Hematopoietic multipotent progenitor cell treated with erythropoietin and hydrocortisone succinate and interleukin-3 and kit ligand, for 8 days (in vitro differentiated cells): ENCODE measurements at regions not wholly inside any gene's neighbourhood (a gene's known extent, or its start where the extent isn't known, plus 50 kb on each side); places are given as distances from the start of the nearest gene placed in this dataset.
A peak's percentile ranks its signal among the peaks of the same experiment; 100 is the strongest.

Source experiments
- DNase-seq: peaks from one replicate; pipeline ENCODE4 v3.0.0-alpha.2; 2015

DNA sequence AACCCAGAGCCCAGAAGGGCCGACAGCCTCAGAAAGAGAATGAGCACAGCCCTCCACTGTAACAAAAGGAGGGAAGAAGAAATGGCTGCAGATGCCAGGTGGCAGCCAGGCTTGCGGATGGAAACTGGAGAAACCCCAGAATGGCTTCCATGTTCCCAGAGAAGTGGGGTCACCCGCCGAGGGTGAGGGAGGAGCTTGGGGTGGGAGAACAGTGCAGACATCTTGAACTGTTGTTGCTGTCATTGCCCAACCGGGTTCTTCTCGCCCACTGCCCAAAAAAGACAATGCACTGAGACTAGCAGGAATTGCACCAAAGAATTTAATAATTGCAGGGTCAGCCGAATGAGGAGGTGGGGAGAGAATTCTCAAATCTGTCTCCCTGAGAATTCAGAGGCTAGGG, 223.2 kb upstream of the RAB6C start:
- DNase-seq = no peak

GRCh38 chr2:129757366-129757914, 222.0 kb upstream of the RAB6C start:
- no peak for DNase-seq

DNA sequence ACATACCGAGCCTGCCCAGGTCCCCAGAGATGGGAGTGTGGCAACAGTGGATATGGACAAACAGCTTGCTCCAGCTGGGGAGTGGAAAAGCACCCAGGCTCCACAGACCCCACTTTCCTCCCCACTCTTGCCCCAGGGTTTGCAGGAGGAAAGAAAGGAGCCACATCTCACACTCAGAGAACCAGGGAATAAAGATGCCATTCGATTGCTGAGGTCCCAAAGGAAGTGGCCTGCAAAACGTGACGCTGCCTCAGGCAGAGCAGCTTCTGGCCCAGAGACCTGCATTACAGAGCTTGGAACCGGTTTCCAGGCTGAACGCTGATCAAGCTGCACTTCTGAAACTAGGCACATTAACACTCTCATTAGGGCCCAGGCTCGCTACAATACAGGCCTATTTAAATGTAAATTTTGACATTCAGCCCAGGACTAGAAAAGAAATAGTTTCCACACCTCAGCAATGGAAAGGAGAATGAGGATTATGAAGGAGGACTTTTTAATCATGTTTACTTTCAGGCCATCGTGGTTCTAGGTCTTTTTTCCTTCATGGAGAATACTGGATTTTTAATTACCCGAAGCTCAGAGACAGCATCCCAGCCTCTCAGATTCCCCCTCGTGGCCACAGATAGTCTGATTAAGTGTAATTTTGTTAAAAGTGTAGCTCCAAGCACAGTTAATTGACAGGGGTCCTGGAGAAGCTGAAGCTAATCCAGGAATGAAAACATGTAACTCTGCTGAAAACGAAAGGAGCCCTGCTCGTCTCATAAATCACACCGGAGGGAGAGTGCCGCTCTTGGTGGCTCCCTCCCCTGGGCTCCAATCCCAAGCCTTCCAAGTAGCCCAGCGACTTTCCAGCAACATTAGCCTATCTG, 221.3 kb upstream of the RAB6C start:
- DNase-seq = no peak

- DNase-seq = no peak
Measured at GRCh38 chr2:129758784-129759471, 220.5 kb upstream of the RAB6C start.

GRCh38 chr2:129759472-129760010, 219.9 kb upstream of the RAB6C start:
- DNase-seq = no peak

GRCh38 chr2:129760669-129761068, 218.8 kb upstream of the RAB6C start:
- no peak for DNase-seq

- DNase-seq = no peak
Measured at GRCh38 chr2:129761569-129762021, 217.9 kb upstream of the RAB6C start.

GRCh38 chr2:129762386-129763189, 216.9 kb upstream of the RAB6C start:
- DNase-seq = no peak

DNA sequence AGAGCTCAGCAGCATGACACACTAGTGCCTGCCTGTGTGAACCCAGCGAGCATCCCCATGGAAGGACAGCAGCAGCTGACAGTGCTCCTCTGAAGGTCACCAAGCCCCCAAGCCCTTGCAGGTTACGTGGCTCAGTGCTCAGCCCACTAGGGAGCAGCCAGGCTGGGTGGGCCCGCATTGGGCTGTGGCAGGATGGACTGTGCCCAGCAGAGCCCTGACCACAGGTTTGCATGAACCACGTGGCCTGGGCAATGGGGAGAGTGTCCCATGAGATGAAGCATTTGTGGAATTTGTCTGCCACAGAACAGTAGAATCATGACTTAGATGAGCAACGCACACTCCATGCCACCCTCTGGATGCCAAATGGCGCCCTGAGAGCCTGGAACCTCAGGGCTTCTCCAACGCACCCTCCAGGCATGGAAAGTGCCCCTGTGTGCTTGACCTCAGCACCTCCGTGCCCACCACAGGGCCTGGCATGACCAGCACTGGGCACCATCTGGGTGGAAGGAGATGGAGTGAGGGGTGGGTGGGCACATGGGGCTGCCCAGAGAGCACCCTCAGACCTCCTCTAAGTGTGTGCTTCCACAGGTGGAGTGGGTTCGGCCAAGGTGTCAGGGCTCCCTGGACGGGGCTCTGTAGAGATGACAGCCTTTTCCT, 216.1 kb upstream of the RAB6C start:
- no peak for DNase-seq

DNA sequence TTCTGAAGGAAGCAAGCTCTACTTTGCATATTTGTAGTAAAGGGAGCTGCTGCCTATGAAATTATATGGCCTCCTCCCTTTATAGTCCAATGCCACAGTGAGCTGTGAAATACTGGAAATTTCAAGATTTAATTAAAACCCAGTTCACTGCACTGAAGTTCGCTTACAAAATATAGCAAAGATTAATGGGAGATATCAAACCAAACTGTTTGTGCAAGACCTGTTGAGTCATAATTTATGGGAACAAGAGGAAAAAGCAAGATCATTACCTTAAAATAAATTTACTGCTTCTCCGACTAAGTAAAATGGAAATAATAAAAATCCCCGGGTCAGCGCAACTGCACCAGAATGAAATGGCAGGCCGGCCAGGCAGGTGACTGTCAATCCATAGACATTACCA, 215.5 kb upstream of the RAB6C start:
- DNase-seq = no peak

- DNase-seq = peak; percentile 11
Measured at GRCh38 chr2:129764376-129765325, 214.8 kb upstream of the RAB6C start.

DNA sequence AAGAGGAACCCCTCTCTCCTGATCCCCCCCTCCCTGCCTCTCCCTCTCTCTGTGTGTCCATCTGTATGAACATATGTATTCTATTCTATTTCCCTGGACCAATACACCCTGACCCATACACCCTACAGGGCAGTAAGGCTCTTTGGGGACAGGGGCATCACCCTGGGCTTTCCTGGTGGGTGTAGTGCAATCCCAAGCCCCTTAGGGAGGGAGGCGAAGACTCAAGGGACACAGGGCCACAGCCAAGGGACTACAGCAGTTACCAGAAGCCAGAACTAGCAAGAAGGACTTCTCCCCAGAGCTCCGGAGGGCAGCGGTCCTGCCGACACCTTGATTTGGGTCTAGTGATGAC, 214.2 kb upstream of the RAB6C start:
- no peak for DNase-seq

- DNase-seq = no peak
Measured at GRCh38 chr2:129765678-129766351, 213.7 kb upstream of the RAB6C start.

DNA sequence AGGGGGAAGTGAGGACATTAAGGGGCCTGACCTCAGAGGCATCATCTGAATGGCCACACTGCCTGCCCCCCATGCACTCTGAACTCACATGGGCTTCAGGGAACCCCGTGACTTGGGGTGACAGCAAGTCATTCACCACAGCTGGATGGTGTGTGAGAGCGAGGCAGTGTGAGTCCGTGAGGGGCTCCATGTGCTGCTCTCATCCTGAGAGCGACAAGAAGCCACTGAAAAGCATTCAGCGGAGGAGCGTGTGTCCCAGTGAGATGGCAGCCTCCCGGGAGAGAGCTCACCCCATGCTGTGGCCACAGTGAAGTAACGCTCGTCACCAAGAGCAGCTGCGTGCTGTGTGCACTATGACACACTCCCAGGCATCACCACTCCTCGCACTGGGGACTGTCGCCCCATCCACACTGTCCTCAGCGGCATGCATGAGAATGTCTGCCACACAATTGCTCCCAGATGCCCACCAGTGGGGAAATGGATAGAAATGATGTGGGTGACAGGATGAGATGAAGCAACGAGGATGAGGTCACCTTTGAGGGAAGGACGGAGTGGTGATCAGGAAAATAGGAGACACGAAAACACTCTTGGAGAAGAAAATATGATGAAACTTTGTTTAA, 213.0 kb upstream of the RAB6C start:
- no peak for DNase-seq

DNA sequence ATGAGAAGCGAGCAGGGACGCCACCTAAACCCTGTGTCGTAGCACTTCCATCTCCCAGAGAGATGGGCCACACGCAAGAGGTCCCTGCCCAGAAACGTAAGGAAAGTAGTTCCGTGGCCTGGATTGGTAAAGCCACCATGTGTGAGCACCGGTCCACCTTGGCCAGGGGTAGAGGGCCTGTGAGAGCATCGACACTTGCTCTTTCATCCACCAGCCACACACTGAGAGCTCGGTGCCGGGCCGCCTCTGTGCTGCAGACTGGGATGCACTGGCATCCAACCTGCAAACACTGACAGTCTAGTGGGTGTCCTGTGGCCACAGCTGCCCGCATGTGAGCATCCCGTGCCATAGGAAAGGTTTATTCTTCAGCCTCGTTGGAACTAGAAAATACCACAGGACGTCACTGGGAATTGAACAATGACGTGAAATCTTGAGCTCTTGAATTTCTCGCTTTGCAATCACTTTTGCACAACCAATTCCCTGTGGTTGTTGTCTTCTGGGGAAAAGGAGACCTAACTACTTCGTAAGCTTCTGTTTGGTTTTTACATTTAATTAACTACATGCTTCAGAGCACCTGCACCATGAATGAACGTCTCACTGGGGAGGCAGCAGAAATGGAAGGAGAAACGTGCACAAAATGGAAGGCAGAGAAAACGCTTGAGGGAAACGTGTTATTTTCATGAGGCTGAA, 212.0 kb upstream of the RAB6C start:
- no peak for DNase-seq

- DNase-seq = no peak
Measured at GRCh38 chr2:129768036-129768386, 211.5 kb upstream of the RAB6C start.

GRCh38 chr2:129768485-129769184, 210.8 kb upstream of the RAB6C start:
- no peak for DNase-seq

DNA sequence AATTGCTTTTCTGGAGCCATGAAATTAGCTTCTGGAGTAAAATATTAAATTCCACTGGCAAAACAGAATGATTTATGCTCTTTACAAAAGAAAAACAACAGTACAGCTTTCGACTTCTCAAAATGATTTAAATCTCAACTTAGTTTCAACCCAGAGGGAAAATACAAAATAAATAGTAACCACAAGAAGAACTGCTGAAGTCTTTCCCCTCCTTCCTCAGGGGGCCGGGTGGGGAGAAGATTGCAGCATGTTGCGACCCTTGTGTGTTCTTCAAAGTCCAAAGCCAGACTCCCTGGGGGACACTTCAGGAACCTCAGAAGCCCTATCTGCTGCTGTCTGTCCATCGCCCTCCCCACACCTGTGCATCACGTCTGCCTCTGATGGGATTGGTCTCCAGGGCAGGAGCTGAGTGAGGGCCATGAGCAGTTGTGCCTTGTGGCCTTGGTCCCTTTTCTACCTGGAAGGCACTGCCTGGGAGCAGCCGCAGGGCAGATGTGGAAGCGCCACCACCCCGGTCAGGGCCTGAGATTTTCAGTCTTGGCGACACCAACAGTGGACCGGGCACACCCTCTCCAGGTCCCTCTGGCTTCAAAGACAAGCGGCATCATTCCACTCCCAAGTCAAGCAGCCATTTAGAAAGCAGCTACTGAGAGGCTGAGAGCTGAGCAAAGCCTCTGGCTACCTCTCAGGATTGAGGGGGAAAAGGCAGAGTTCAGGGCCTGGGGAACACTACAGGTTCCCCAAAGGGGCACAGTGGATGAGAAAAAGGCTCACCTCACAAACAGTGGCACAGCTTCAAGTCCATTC, 210.1 kb upstream of the RAB6C start:
- no peak for DNase-seq
